LNCaP clone FGC (cell line): ENCODE measurements at regions not wholly inside any gene's neighbourhood (a gene's known extent, or its start where the extent isn't known, plus 50 kb on each side); places are given as distances from the start of the nearest gene placed in this dataset.

Experiments used
- DNase-seq: peaks from one replicate; pipeline ENCODE4 v3.0.0-alpha.2; 2011; ENCODE audit warnings: low read depth
- H3K4me3 ChIP-seq: 2 replicates; pipeline ENCODE4 v1.5.1; 2011; ENCODE audit warnings: mild to moderate bottlenecking, low read depth, low read length, control low read depth
- TF ChIP-seq, protein P1 (sequence below): IDR thresholded peaks from 2 replicates; pipeline ENCODE4 v1.5.1; 2012; ENCODE audit warnings: mild to moderate bottlenecking; ENCODE audit not compliant: control insufficient read depth, insufficient read depth; ENCODE audit errors: extremely low read depth

DNA sequence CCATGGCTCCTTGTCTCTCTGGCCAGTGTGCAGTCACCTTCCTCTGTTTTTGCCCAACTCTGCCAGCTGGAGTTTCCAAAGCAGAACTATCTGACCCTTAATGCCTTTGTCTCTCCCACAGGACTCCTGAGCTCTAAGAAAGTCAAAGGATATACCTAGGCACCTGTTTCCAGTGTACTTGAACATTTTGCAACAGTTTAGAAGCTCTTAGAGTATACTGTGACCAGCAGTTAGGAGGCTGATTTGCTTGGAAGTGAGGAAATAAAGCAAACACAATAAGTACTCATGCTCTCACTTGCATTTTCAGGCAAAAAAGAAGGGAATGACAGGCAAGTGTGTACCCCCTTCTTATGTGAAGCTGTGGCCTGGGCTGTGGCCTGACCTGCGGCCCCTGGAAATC, 204.3 kb upstream of the PLET1 start:
- DNase-seq, result no peak
- TF ChIP-seq, protein P1, sequence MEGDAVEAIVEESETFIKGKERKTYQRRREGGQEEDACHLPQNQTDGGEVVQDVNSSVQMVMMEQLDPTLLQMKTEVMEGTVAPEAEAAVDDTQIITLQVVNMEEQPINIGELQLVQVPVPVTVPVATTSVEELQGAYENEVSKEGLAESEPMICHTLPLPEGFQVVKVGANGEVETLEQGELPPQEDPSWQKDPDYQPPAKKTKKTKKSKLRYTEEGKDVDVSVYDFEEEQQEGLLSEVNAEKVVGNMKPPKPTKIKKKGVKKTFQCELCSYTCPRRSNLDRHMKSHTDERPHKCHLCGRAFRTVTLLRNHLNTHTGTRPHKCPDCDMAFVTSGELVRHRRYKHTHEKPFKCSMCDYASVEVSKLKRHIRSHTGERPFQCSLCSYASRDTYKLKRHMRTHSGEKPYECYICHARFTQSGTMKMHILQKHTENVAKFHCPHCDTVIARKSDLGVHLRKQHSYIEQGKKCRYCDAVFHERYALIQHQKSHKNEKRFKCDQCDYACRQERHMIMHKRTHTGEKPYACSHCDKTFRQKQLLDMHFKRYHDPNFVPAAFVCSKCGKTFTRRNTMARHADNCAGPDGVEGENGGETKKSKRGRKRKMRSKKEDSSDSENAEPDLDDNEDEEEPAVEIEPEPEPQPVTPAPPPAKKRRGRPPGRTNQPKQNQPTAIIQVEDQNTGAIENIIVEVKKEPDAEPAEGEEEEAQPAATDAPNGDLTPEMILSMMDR, result no peak
- no peak overlapping the region for H3K4me3 ChIP-seq

DNA sequence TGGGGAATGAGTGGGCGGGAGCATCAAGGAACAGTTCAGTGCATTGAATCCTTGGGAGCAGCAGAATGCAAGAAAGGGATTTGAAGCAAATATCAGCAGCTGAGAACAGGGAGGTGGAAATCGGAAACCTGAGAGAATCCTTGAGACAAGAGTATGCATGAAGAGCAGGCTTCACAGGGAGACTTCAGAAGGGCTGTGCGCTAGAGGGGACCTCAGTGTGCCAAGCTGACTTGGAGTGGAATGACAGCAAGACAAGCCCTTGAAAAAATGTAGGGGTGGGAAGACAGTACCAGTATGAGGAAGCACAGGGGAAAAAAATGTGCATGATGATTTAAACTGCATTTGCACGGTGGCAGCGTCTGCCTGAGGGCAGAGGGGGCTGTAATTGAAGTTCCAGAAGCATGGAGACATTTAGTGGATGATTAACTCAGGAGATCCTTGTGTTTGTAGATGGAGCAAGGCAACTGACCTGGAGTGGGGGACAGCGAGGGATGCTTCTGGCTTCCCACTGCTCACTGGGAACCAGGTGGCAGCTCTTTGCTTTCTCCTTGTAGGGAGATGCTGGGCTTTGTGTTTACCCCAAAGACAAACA, 204.9 kb upstream of the PLET1 start:
- no peak overlapping the region for H3K4me3 ChIP-seq
- TF ChIP-seq, protein P1, result no peak
- no peak for DNase-seq

DNA sequence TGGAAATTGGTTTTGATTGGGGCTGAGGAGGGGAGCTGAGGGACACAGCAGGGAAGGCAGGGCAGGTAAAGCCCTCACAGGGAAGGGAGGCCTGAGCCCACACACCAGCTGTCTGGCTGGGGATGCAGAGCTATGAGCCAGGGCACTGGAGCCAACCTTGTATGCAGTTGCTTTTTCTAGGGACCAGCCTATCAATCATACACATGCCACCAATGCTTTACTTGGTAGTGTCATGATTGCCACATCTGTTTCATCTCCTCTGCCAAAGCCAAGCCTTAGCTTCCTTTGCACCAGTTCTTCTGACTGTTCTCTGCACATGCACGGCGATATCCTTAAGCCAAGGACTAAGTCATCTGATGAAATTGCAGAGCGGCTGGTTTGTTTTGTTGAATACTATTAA, 207.1 kb upstream of the PLET1 start:
- no peak for DNase-seq
- TF ChIP-seq, protein P1, result no peak
- H3K4me3 ChIP-seq, result no peak overlapping the region

DNA sequence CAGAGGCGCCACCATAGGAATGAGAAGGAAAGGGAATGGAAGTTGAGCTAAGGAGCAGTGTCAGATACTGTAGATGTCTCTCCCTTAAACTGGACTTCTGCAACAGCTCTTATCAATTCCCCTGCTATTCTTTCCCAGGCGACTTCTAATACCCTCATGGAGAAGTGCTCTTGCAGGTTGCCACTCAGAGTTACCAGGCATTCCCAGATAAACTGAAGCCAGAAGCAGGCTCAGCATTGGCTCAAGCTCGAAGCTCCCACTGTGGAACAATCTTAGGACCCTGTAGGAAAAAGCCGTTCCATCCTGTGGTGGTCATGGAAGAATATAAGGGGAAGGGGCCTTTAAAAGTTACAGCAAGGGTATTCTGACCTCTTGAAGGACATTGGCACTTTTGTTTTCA, 208.7 kb upstream of the PLET1 start:
- no peak overlapping the region for H3K4me3 ChIP-seq
- no peak for DNase-seq
- TF ChIP-seq, protein P1, result no peak

DNA sequence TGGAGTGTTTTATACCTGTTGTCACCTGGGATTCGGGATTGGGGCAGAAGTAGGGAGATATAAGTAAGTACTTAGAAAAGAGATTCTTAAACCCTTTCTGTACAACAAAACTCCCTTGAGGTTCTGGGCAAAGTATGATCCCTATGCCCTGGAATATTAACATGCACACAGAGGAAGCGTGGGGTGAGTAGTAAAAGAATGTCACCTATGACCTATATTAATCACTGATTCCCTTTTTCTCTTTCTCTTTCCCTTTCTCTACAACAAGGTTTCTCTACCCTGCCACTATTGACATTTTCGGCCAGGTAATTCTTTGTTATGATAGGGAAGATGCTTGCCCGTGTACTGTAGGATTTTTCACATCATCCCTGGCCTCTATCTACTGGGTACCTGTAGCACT, 209.7 kb upstream of the PLET1 start:
- no peak for DNase-seq
- no peak overlapping the region for H3K4me3 ChIP-seq
- TF ChIP-seq, protein P1, result no peak

DNA sequence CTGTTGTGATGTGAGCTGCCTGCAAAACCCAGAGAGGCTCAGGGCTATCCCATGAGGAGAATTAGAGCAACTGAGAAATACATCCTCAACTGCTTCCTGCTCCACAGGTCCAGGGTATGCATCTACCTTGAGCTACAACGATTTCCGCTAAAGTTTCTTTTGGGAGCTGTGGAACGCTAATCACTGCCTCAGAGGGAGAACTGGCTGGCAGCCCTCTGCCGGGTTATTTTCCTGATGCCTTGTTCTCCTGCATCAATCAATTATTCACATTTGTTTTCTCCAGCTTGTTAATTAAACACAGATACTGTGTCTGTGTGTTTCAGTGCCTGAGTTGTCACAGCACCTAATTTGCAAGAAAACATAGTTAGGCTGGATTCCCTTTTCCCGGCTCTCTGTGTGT, 211.1 kb upstream of the PLET1 start:
- H3K4me3 ChIP-seq, result no peak overlapping the region
- TF ChIP-seq, protein P1, result no peak
- no peak for DNase-seq

DNA sequence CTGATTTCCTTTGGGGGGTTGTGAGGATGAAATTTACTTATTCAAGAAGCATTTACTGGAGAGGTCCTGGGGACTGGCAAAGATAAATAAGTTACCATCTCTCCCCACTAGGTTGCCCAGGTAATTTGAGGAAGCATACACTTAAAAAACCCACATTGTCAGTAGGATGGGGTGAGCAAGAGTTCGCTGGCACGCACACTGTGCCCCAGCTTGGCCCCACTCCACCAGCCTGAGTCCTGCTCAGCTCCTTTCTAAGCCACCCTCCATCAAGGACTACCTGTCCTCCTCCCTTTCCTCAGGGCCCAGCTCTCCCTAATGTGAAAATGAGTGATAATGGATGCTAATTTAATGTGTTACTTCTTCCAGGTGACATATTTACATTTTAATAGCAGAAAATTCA, 216.5 kb upstream of the PLET1 start:
- no peak overlapping the region for H3K4me3 ChIP-seq
- TF ChIP-seq, protein P1, result no peak
- no peak for DNase-seq
